ENCODE measurements at regions not wholly inside any gene's neighbourhood (a gene's known extent, or its start where the extent isn't known, plus 50 kb on each side); places are given as distances from the start of the nearest gene placed in this dataset.
"Not testable (repeated sequence)": the region's sequence is repeated elsewhere in the genome, so short reads cannot be mapped to it uniquely, and the experiment has no call there.

DNA sequence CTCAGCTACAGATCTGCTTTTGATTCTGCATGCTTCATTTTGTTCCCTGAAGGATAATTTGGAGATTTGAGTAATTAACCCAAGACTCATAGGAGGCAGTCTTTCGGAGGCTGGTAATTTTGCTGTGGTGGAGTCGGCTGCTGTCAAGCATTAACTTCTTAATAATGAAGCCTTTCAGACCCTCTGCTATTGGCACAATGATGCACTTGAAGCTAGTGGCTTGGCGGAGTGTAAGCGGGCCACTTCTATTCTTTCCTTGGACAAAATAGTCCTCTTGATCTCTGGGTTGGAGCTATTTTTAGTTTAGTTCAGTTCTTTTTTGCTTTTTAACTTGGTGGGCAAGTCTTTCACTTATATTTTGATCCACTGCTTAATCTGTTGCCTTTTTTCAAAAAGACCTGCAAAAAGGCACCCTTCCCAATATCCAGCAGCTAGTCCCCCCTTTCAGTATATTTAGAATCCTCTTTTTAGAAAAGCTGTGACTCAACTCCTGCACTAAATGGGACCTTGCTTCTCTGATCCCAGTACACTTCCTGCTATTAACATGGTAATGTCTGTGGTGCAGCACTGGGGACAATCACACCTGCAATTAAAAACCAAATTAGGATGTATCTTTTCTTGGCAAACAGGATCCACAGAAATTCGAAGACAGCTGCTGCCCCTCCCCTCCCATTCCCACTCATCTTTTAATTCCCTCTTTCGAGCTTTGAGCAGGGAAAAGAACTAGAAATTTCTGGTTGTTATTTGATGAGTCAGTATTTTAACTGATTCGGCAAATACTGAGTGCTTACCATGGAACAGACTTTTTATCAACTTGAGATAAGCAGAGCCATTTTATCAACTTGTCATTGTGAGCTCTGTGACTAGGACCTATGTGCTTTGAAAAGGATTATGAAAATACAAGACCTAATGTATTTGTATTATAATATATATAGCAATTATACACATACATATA lies 169.4 kb upstream of the ANKRD55 start:
- Histone ChIP-seq H3K27me3 (no peaks in the 10 kb centered on the region), H3K9me3 (no peaks in the 10 kb centered on the region), H3K27ac (no peak overlapping the region), H3K4me3 (no peak overlapping the region), H3K4me1 (no peaks in the 10 kb centered on the region), H3K36me3 (ENCODE audit: low read depth, missing control alignments) (no peaks in the 10 kb centered on the region)
- intact Hi-C loops (cut with DNase I; ENCODE audit: low total_unique reads): no loop called here
- DNase-seq: no peak
- TF ChIP-seq, protein P1, sequence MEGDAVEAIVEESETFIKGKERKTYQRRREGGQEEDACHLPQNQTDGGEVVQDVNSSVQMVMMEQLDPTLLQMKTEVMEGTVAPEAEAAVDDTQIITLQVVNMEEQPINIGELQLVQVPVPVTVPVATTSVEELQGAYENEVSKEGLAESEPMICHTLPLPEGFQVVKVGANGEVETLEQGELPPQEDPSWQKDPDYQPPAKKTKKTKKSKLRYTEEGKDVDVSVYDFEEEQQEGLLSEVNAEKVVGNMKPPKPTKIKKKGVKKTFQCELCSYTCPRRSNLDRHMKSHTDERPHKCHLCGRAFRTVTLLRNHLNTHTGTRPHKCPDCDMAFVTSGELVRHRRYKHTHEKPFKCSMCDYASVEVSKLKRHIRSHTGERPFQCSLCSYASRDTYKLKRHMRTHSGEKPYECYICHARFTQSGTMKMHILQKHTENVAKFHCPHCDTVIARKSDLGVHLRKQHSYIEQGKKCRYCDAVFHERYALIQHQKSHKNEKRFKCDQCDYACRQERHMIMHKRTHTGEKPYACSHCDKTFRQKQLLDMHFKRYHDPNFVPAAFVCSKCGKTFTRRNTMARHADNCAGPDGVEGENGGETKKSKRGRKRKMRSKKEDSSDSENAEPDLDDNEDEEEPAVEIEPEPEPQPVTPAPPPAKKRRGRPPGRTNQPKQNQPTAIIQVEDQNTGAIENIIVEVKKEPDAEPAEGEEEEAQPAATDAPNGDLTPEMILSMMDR (IDR thresholded peaks at IDR 0.05): no peak
- no peak for TF ChIP-seq POLR2A (IDR thresholded peaks at IDR 0.05)
- 62 to 64% methylated on average over 7 of the region's 7 CpGs for WGBS, 2 donors

GRCh38 chr5:56397796-56398195 lies 164.7 kb upstream of the ANKRD55 start:
- H3K36me3 ChIP-seq (ENCODE audit: low read depth, missing control alignments); DNase-seq; H3K4me1 ChIP-seq; H3K4me3 ChIP-seq; H3K27me3 ChIP-seq; H3K9me3 ChIP-seq; intact Hi-C loops (cut with DNase I; ENCODE audit: low total_unique reads); H3K27ac ChIP-seq: not testable (repeated sequence)
- 93% methylated on average over 22 of the region's 24 CpGs; no CpG with 5 or more reads in 1 of the 2 donors for WGBS, 2 donors

DNA sequence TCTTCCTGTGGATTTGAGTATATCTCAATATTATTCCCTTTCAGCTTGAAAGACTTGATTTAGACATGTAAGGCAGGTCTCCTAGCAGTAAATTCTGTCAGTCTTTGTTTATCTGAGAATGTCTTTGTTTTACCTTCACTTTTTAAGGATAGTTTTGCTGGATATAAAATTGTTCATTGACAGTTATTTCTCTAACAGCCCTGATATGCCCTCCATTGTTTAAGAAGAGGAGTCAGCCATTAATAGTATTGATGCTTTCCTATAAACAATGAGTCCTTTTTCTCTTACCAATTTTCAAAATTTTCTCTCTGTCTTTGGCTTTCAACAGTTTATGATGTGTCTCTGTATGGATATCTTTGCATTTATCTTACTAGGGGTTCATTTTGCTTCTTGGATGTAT lies 163.5 kb upstream of the ANKRD55 start:
- TF ChIP-seq, protein P1 (IDR thresholded peaks at IDR 0.05): no peak
- TF ChIP-seq POLR2A (IDR thresholded peaks at IDR 0.05): no peak
- no peak overlapping the region for H3K27ac ChIP-seq
- no peak for DNase-seq
- no peaks in the 10 kb centered on the region for H3K27me3 ChIP-seq
- H3K4me1 ChIP-seq: no peaks in the 10 kb centered on the region
- H3K4me3 ChIP-seq: no peak overlapping the region
- intact Hi-C loops (cut with DNase I; ENCODE audit: low total_unique reads): no loop called here
- no peaks in the 10 kb centered on the region for H3K9me3 ChIP-seq
- no peaks in the 10 kb centered on the region for H3K36me3 ChIP-seq (ENCODE audit: low read depth, missing control alignments)

DNA sequence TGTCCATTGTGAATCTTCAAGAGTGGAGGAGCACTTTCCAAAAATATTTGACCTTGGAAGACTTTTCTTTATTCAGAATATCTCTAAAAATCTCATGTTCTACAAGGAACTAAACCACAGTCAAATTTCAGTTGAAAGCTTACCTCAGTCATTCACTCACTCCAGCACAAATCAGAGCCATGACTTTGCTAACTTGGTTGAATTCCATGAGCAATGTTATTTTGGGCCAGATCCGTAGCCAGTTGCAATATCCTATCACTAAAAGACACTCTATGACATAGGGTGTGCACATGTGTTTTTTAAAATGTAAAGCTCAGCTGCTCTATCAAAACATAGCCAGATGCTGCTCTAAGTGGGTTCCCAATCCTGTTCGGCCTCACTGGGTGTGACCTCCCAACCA lies 156.1 kb upstream of the ANKRD55 start:
- 79 to 97% methylated on average over 2 of the region's 2 CpGs for WGBS, 2 donors

GRCh38 chr5:56388229-56388985 lies 155.3 kb upstream of the ANKRD55 start:
- intact Hi-C loops (cut with DNase I; ENCODE audit: low total_unique reads): no loop called here
- H3K4me3 ChIP-seq: no peak overlapping the region
- H3K4me1 ChIP-seq: no peaks in the 10 kb centered on the region
- no peak overlapping the region for H3K27ac ChIP-seq
- DNase-seq: no peak
- no peaks in the 10 kb centered on the region for H3K9me3 ChIP-seq
- no peaks in the 10 kb centered on the region for H3K27me3 ChIP-seq
- WGBS, 2 donors: 91 to 92% methylated on average over 1 of the region's 1 CpG
- no peaks in the 10 kb centered on the region for H3K36me3 ChIP-seq (ENCODE audit: low read depth, missing control alignments)
- no peak for TF ChIP-seq POLR2A (IDR thresholded peaks at IDR 0.05)

More for the DNA sequence above, 156.1 kb upstream of the ANKRD55 start:
- Histone ChIP-seq H3K4me3 (no peak overlapping the region), H3K9me3 (no peaks in the 10 kb centered on the region), H3K27ac (no peak overlapping the region), H3K36me3 (ENCODE audit: low read depth, missing control alignments) (no peaks in the 10 kb centered on the region), H3K4me1 (no peaks in the 10 kb centered on the region), H3K27me3 (no peaks in the 10 kb centered on the region)
- TF ChIP-seq, protein P1 (IDR thresholded peaks at IDR 0.05): no peak
- no peak for TF ChIP-seq POLR2A (IDR thresholded peaks at IDR 0.05)
- DNase-seq: no peak
- intact Hi-C loops (cut with DNase I; ENCODE audit: low total_unique reads): no loop called here

Measured in testis (tissue), 2 donors.